ENCODE measurements at regions not wholly inside any gene's neighbourhood (a gene's known extent, or its start where the extent isn't known, plus 50 kb on each side); places are given as distances from the start of the nearest gene placed in this dataset.

GRCh38 chr21:35428001-35428320 lies 378.9 kb upstream of the RUNX1 start:
- H3K36me3 ChIP-seq (ENCODE audit: control insufficient read depth, insufficient read depth, low read length): no peaks in the 10 kb centered on the region
- DNase-seq (ENCODE audit: low read depth, low spot score): no peak
- no peaks in the 10 kb centered on the region for H3K27me3 ChIP-seq (ENCODE audit: control insufficient read depth, insufficient read depth, low read length)
- no peaks in the 10 kb centered on the region for H3K9me3 ChIP-seq (ENCODE audit: control insufficient read depth, insufficient read depth, low read length)
- H3K27ac ChIP-seq (ENCODE audit: low read length): no peak overlapping the region
- no peak overlapping the region for H3K4me3 ChIP-seq (ENCODE audit: low read length)
- no peaks in the 10 kb centered on the region for H3K4me1 ChIP-seq (ENCODE audit: control insufficient read depth, insufficient read depth, low read length)

- DNase-seq (ENCODE audit: low read depth, low spot score): no peak
- no peaks in the 10 kb centered on the region for H3K27me3 ChIP-seq (ENCODE audit: control insufficient read depth, insufficient read depth, low read length)
- WGBS (ENCODE audit: insufficient coverage, insufficient read length): no CpG with 5 or more reads among the region's 9 CpGs
- H3K9me3 ChIP-seq (ENCODE audit: control insufficient read depth, insufficient read depth, low read length): no peaks in the 10 kb centered on the region; the same call in 1 of the 2 replicates
- H3K27ac ChIP-seq (ENCODE audit: low read length): no peak overlapping the region
- no peaks in the 10 kb centered on the region for H3K4me1 ChIP-seq (ENCODE audit: control insufficient read depth, insufficient read depth, low read length)
- H3K36me3 ChIP-seq (ENCODE audit: control insufficient read depth, insufficient read depth, low read length): no peaks in the 10 kb centered on the region
- H3K4me3 ChIP-seq (ENCODE audit: low read length): no peak overlapping the region
Measured at GRCh38 chr21:35427320-35428000, 378.4 kb upstream of the RUNX1 start.

GRCh38 chr21:35426897-35427296 lies 377.8 kb upstream of the RUNX1 start:
- WGBS (ENCODE audit: insufficient coverage, insufficient read length): no CpG with 5 or more reads among the region's 2 CpGs
- H3K36me3 ChIP-seq (ENCODE audit: control insufficient read depth, insufficient read depth, low read length): no peaks in the 10 kb centered on the region
- no peak overlapping the region for H3K27ac ChIP-seq (ENCODE audit: low read length)
- H3K4me3 ChIP-seq (ENCODE audit: low read length): no peak overlapping the region
- no peaks in the 10 kb centered on the region for H3K4me1 ChIP-seq (ENCODE audit: control insufficient read depth, insufficient read depth, low read length)
- H3K27me3 ChIP-seq (ENCODE audit: control insufficient read depth, insufficient read depth, low read length): no peaks in the 10 kb centered on the region
- DNase-seq (ENCODE audit: low read depth, low spot score): no peak
- peaks cover 2% of the 10 kb centered on the region for H3K9me3 ChIP-seq (ENCODE audit: control insufficient read depth, insufficient read depth, low read length)

- H3K27me3 ChIP-seq (ENCODE audit: control insufficient read depth, insufficient read depth, low read length): no peaks in the 10 kb centered on the region
- peaks cover 2% of the 10 kb centered on the region for H3K9me3 ChIP-seq (ENCODE audit: control insufficient read depth, insufficient read depth, low read length)
- no peaks in the 10 kb centered on the region for H3K4me1 ChIP-seq (ENCODE audit: control insufficient read depth, insufficient read depth, low read length)
- no peaks in the 10 kb centered on the region for H3K36me3 ChIP-seq (ENCODE audit: control insufficient read depth, insufficient read depth, low read length)
- H3K4me3 ChIP-seq (ENCODE audit: low read length): no peak overlapping the region
- H3K27ac ChIP-seq (ENCODE audit: low read length): no peak overlapping the region
- DNase-seq (ENCODE audit: low read depth, low spot score): no peak
- no CpG with 5 or more reads among the region's 3 CpGs for WGBS (ENCODE audit: insufficient coverage, insufficient read length)
Measured at GRCh38 chr21:35426469-35426868, 377.4 kb upstream of the RUNX1 start.

- peaks cover 2% of the 10 kb centered on the region for H3K9me3 ChIP-seq (ENCODE audit: control insufficient read depth, insufficient read depth, low read length)
- no peak overlapping the region for H3K27ac ChIP-seq (ENCODE audit: low read length)
- H3K27me3 ChIP-seq (ENCODE audit: control insufficient read depth, insufficient read depth, low read length): no peaks in the 10 kb centered on the region
- no peak overlapping the region for H3K4me3 ChIP-seq (ENCODE audit: low read length)
- no CpG with 5 or more reads among the region's 3 CpGs for WGBS (ENCODE audit: insufficient coverage, insufficient read length)
- no peak for DNase-seq (ENCODE audit: low read depth, low spot score)
- no peaks in the 10 kb centered on the region for H3K36me3 ChIP-seq (ENCODE audit: control insufficient read depth, insufficient read depth, low read length)
- no peaks in the 10 kb centered on the region for H3K4me1 ChIP-seq (ENCODE audit: control insufficient read depth, insufficient read depth, low read length)
Measured at GRCh38 chr21:35424122-35424521, 375.0 kb upstream of the RUNX1 start.

- no peaks in the 10 kb centered on the region for H3K36me3 ChIP-seq (ENCODE audit: control insufficient read depth, insufficient read depth, low read length)
- DNase-seq (ENCODE audit: low read depth, low spot score): no peak
- H3K4me1 ChIP-seq (ENCODE audit: control insufficient read depth, insufficient read depth, low read length): no peaks in the 10 kb centered on the region
- no CpG with 5 or more reads among the region's 1 CpG for WGBS (ENCODE audit: insufficient coverage, insufficient read length)
- H3K27ac ChIP-seq (ENCODE audit: low read length): no peak overlapping the region
- H3K9me3 ChIP-seq (ENCODE audit: control insufficient read depth, insufficient read depth, low read length): peaks cover 2% of the 10 kb centered on the region
- H3K4me3 ChIP-seq (ENCODE audit: low read length): no peak overlapping the region
- H3K27me3 ChIP-seq (ENCODE audit: control insufficient read depth, insufficient read depth, low read length): no peaks in the 10 kb centered on the region
Measured at GRCh38 chr21:35423709-35424108, 374.6 kb upstream of the RUNX1 start.

GRCh38 chr21:35422011-35422410 lies 372.9 kb upstream of the RUNX1 start:
- Histone ChIP-seq H3K4me1 (ENCODE audit: control insufficient read depth, insufficient read depth, low read length) (no peaks in the 10 kb centered on the region), H3K27ac (ENCODE audit: low read length) (no peak overlapping the region), H3K4me3 (ENCODE audit: low read length) (no peak overlapping the region), H3K27me3 (ENCODE audit: control insufficient read depth, insufficient read depth, low read length) (no peaks in the 10 kb centered on the region), H3K9me3 (ENCODE audit: control insufficient read depth, insufficient read depth, low read length) (peaks cover 2% of the 10 kb centered on the region), H3K36me3 (ENCODE audit: control insufficient read depth, insufficient read depth, low read length) (no peaks in the 10 kb centered on the region)
- DNase-seq (ENCODE audit: low read depth, low spot score): no peak

GRCh38 chr21:35421221-35421620 lies 372.1 kb upstream of the RUNX1 start:
- no peaks in the 10 kb centered on the region for H3K36me3 ChIP-seq (ENCODE audit: control insufficient read depth, insufficient read depth, low read length)
- H3K27me3 ChIP-seq (ENCODE audit: control insufficient read depth, insufficient read depth, low read length): no peaks in the 10 kb centered on the region
- peaks cover 2% of the 10 kb centered on the region for H3K9me3 ChIP-seq (ENCODE audit: control insufficient read depth, insufficient read depth, low read length)
- H3K4me3 ChIP-seq (ENCODE audit: low read length): no peak overlapping the region
- no peak for DNase-seq (ENCODE audit: low read depth, low spot score)
- WGBS (ENCODE audit: insufficient coverage, insufficient read length): no CpG with 5 or more reads among the region's 5 CpGs
- H3K4me1 ChIP-seq (ENCODE audit: control insufficient read depth, insufficient read depth, low read length): no peaks in the 10 kb centered on the region
- no peak overlapping the region for H3K27ac ChIP-seq (ENCODE audit: low read length)

GRCh38 chr21:35420656-35421055 lies 371.6 kb upstream of the RUNX1 start:
- Histone ChIP-seq H3K36me3 (ENCODE audit: control insufficient read depth, insufficient read depth, low read length) (no peaks in the 10 kb centered on the region), H3K27ac (ENCODE audit: low read length) (no peak overlapping the region), H3K27me3 (ENCODE audit: control insufficient read depth, insufficient read depth, low read length) (no peaks in the 10 kb centered on the region), H3K9me3 (ENCODE audit: control insufficient read depth, insufficient read depth, low read length) (peaks cover 2% of the 10 kb centered on the region), H3K4me1 (ENCODE audit: control insufficient read depth, insufficient read depth, low read length) (no peaks in the 10 kb centered on the region), H3K4me3 (ENCODE audit: low read length) (no peak overlapping the region)
- DNase-seq (ENCODE audit: low read depth, low spot score): no peak
- whole genome bisulfite sequencing (ENCODE audit: insufficient coverage, insufficient read length): no CpG with 5 or more reads among the region's 2 CpGs

GRCh38 chr21:35417762-35418161 lies 368.7 kb upstream of the RUNX1 start:
- H3K4me1 ChIP-seq (ENCODE audit: control insufficient read depth, insufficient read depth, low read length): no peaks in the 10 kb centered on the region
- no peak for DNase-seq (ENCODE audit: low read depth, low spot score)
- no CpG with 5 or more reads among the region's 5 CpGs for WGBS (ENCODE audit: insufficient coverage, insufficient read length)
- H3K36me3 ChIP-seq (ENCODE audit: control insufficient read depth, insufficient read depth, low read length): no peaks in the 10 kb centered on the region
- no peaks in the 10 kb centered on the region for H3K27me3 ChIP-seq (ENCODE audit: control insufficient read depth, insufficient read depth, low read length)
- H3K9me3 ChIP-seq (ENCODE audit: control insufficient read depth, insufficient read depth, low read length): peaks cover 2% of the 10 kb centered on the region
- H3K27ac ChIP-seq (ENCODE audit: low read length): no peak overlapping the region
- H3K4me3 ChIP-seq (ENCODE audit: low read length): no peak overlapping the region

- Histone ChIP-seq H3K27ac (ENCODE audit: low read length) (no peak overlapping the region), H3K4me3 (ENCODE audit: low read length) (no peak overlapping the region), H3K27me3 (ENCODE audit: control insufficient read depth, insufficient read depth, low read length) (no peaks in the 10 kb centered on the region), H3K36me3 (ENCODE audit: control insufficient read depth, insufficient read depth, low read length) (no peaks in the 10 kb centered on the region), H3K4me1 (ENCODE audit: control insufficient read depth, insufficient read depth, low read length) (no peaks in the 10 kb centered on the region), H3K9me3 (ENCODE audit: control insufficient read depth, insufficient read depth, low read length) (no peaks in the 10 kb centered on the region)
- no peak for DNase-seq (ENCODE audit: low read depth, low spot score)
- no CpG with 5 or more reads among the region's 8 CpGs for WGBS (ENCODE audit: insufficient coverage, insufficient read length)
Measured at GRCh38 chr21:35416866-35417489, 367.9 kb upstream of the RUNX1 start.

Data from iPS DF 6.9 (cell line).